ENCODE measurements at regions not wholly inside any gene's neighbourhood (a gene's known extent, or its start where the extent isn't known, plus 50 kb on each side); places are given as distances from the start of the nearest gene placed in this dataset.

- no peak for TF ChIP-seq POLR2AphosphoS5 (IDR thresholded peaks at IDR 0.05; ENCODE audit: insufficient read depth in 1 of 2, low read depth in 1 of 2)
- TF ChIP-seq, protein P1, sequence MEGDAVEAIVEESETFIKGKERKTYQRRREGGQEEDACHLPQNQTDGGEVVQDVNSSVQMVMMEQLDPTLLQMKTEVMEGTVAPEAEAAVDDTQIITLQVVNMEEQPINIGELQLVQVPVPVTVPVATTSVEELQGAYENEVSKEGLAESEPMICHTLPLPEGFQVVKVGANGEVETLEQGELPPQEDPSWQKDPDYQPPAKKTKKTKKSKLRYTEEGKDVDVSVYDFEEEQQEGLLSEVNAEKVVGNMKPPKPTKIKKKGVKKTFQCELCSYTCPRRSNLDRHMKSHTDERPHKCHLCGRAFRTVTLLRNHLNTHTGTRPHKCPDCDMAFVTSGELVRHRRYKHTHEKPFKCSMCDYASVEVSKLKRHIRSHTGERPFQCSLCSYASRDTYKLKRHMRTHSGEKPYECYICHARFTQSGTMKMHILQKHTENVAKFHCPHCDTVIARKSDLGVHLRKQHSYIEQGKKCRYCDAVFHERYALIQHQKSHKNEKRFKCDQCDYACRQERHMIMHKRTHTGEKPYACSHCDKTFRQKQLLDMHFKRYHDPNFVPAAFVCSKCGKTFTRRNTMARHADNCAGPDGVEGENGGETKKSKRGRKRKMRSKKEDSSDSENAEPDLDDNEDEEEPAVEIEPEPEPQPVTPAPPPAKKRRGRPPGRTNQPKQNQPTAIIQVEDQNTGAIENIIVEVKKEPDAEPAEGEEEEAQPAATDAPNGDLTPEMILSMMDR (IDR thresholded peaks at IDR 0.05), result no peak
- no peak for TF ChIP-seq POLR2A (IDR thresholded peaks at IDR 0.05)
These were observed 86.0 kb downstream of the DRD1 start for GRCh38 chr5:175357995-175358394.
